ENCODE measurements at regions not wholly inside any gene's neighbourhood (a gene's known extent, or its start where the extent isn't known, plus 50 kb on each side); places are given as distances from the start of the nearest gene placed in this dataset.

- Histone ChIP-seq H3K4me1 (peaks cover 0 to 68% (median 56%) of the 10 kb centered on the region in 4 donors), H3K4me3 (peak overlapping the region in 3 of 4 donors; percentile 16 to 29 (median 25))
- intact Hi-C loops (cut with DNase I) = no loop called here
Observed at GRCh38 chr7:130943981-130944380, 210.0 kb upstream of the KLF14 start.

GRCh38 chr7:130944997-130945396 lies 211.0 kb upstream of the KLF14 start:
- Histone ChIP-seq H3K4me1 (peaks cover 0 to 60% (median 48%) of the 10 kb centered on the region in 4 donors), H3K27me3 (no peaks in the 10 kb centered on the region), H3K36me3 (peaks cover 0 to 16% (median 2%) of the 10 kb centered on the region in 4 donors), H3K27ac (peak overlapping the region in 1 of 4 donors; percentile 18), H3K4me3 (no peak overlapping the region), H3K9me3 (no peaks in the 10 kb centered on the region)
- TF ChIP-seq CTCF (IDR thresholded peaks at IDR 0.05) (no peak), EP300 (IDR thresholded peaks at IDR 0.05) (no peak), POLR2AphosphoS5 (IDR thresholded peaks at IDR 0.05) (no peak), POLR2A (IDR thresholded peaks at IDR 0.05) (no peak)
- DNase-seq = no peak
- WGBS, 2 donors = 75 to 81% methylated on average over 1 of the region's 1 CpG
- intact Hi-C loops (cut with DNase I) = no loop called here

More at GRCh38 chr7:130943981-130944380, 210.0 kb upstream of the KLF14 start:
- DNase-seq = no peak
- Histone ChIP-seq H3K36me3 (peaks cover 0 to 16% (median 2%) of the 10 kb centered on the region in 4 donors), H3K27me3 (no peaks in the 10 kb centered on the region), H3K9me3 (no peaks in the 10 kb centered on the region), H3K27ac (peak overlapping the region; percentile 54 to 72 (median 65))
- TF ChIP-seq POLR2A (IDR thresholded peaks at IDR 0.05) (no peak), POLR2AphosphoS5 (IDR thresholded peaks at IDR 0.05) (no peak), CTCF (IDR thresholded peaks at IDR 0.05) (no peak), EP300 (IDR thresholded peaks at IDR 0.05) (no peak)
- WGBS, 2 donors = 11 to 55% methylated on average over 3 of the region's 3 CpGs

- Histone ChIP-seq H3K4me3 (no peak overlapping the region), H3K4me1 (peaks cover 0 to 58% (median 47%) of the 10 kb centered on the region in 4 donors), H3K36me3 (peaks cover 0 to 16% (median 2%) of the 10 kb centered on the region in 4 donors), H3K27ac (peak overlapping the region in 2 of 4 donors; percentile 4 to 18), H3K9me3 (no peaks in the 10 kb centered on the region), H3K27me3 (no peaks in the 10 kb centered on the region)
- TF ChIP-seq EP300 (IDR thresholded peaks at IDR 0.05) = no peak
- no peak for TF ChIP-seq POLR2A (IDR thresholded peaks at IDR 0.05)
- TF ChIP-seq POLR2AphosphoS5 (IDR thresholded peaks at IDR 0.05) = no peak
- no peak for TF ChIP-seq CTCF (IDR thresholded peaks at IDR 0.05)
- 85 to 86% methylated on average over 5 of the region's 5 CpGs for whole genome bisulfite sequencing, 2 donors
- intact Hi-C loops (cut with DNase I) = no loop called here
- no peak for DNase-seq
Observed at GRCh38 chr7:130945411-130945811, 211.4 kb upstream of the KLF14 start.

- intact Hi-C loops (cut with DNase I) = no loop called here
- TF ChIP-seq POLR2A (IDR thresholded peaks at IDR 0.05) (no peak), CTCF (IDR thresholded peaks at IDR 0.05) (no peak)
- Histone ChIP-seq H3K27ac (no peak overlapping the region), H3K27me3 (no peaks in the 10 kb centered on the region), H3K9me3 (no peaks in the 10 kb centered on the region), H3K4me3 (no peak overlapping the region), H3K36me3 (peaks cover 0 to 18% (median 2%) of the 10 kb centered on the region in 4 donors), H3K4me1 (peaks cover 0 to 56% (median 43%) of the 10 kb centered on the region in 4 donors)
- no peak for DNase-seq
- 78 to 84% methylated on average over 1 of the region's 1 CpG for WGBS, 2 donors
Observed at GRCh38 chr7:130946114-130946513, 212.1 kb upstream of the KLF14 start.

All from sigmoid colon (tissue), 6 donors.